GM20000 (cell line): ENCODE measurements at regions not wholly inside any gene's neighbourhood (a gene's known extent, or its start where the extent isn't known, plus 50 kb on each side); places are given as distances from the start of the nearest gene placed in this dataset.

Source experiments
- DNase-seq: peaks from one replicate; pipeline ENCODE4 v3.0.0; 2012; ENCODE audit warnings: low spot score
- CTCF ChIP-seq: IDR thresholded peaks from 2 replicates; pipeline ENCODE4 v1.5.1; 2012; ENCODE audit warnings: mild to moderate bottlenecking, control low read depth; ENCODE audit errors: extremely low read depth, missing control alignments

- no peak for DNase-seq
- no peak for TF ChIP-seq CTCF
These were observed 94.6 kb upstream of the SKOR2 start for GRCh38 chr18:47346016-47346415.

GRCh38 chr18:47345291-47345690 is 93.8 kb upstream of the SKOR2 start:
- DNase-seq = no peak
- no peak for TF ChIP-seq CTCF

GRCh38 chr18:47343291-47343690 is 91.8 kb upstream of the SKOR2 start:
- TF ChIP-seq CTCF = no peak
- no peak for DNase-seq

- no peak for TF ChIP-seq CTCF
- no peak for DNase-seq
These were observed 91.1 kb upstream of the SKOR2 start for GRCh38 chr18:47342566-47342965.

- no peak for DNase-seq
- TF ChIP-seq CTCF = no peak
These were observed 90.2 kb upstream of the SKOR2 start for GRCh38 chr18:47341678-47342077.

- TF ChIP-seq CTCF = no peak
- DNase-seq = no peak
These were observed 83.5 kb upstream of the SKOR2 start for GRCh38 chr18:47334966-47335365.

- DNase-seq = no peak
- TF ChIP-seq CTCF = no peak
These were observed 82.6 kb upstream of the SKOR2 start for GRCh38 chr18:47333926-47334635.
